Activated CD8-positive, alpha-beta memory T cell treated with anti-CD3 and anti-CD28 coated beads for 48 hours (primary cell): ENCODE measurements at regions not wholly inside any gene's neighbourhood (a gene's known extent, or its start where the extent isn't known, plus 50 kb on each side); places are given as distances from the start of the nearest gene placed in this dataset.

ENCODE experiments used
- DNase-seq, 3 experiments: peaks; one replicate each; pipeline ENCODE4 v3.0.0-alpha.2; 2020; ENCODE audit warnings: low read depth in 2 of 3, low spot score in 2 of 3

- DNase-seq = no peak
Measured at GRCh38 chr5:88374391-88374790, 105.7 kb upstream of the TMEM161B start.

GRCh38 chr5:88370824-88371223, 102.2 kb upstream of the TMEM161B start:
- DNase-seq = no peak

GRCh38 chr5:88368201-88368600, 99.6 kb upstream of the TMEM161B start:
- no peak for DNase-seq

- DNase-seq = no peak
Measured at GRCh38 chr5:88364991-88365390, 96.3 kb upstream of the TMEM161B start.

- DNase-seq = no peak
Measured at GRCh38 chr5:88355490-88356050, 86.9 kb upstream of the TMEM161B start.

GRCh38 chr5:88325868-88326267, 57.2 kb upstream of the TMEM161B start:
- DNase-seq = no peak

GRCh38 chr5:88322785-88323184, 54.1 kb upstream of the TMEM161B start:
- no peak for DNase-seq
